SK-N-SH (cell line): ENCODE measurements at regions not wholly inside any gene's neighbourhood (a gene's known extent, or its start where the extent isn't known, plus 50 kb on each side); places are given as distances from the start of the nearest gene placed in this dataset.

Experiments
- CTCF ChIA-PET: fragments of 300-600, 350-600 bp; formaldehyde crosslinking; extraction: SDS; loops from one replicate; lab custom pipeline; 2021; lab: Yijun Ruan, JAX
- POLR2A ChIA-PET: fragments of 350-600 bp; sonication (Branson Sonifier 250); formaldehyde crosslinking; extraction: SDS; loops from one replicate; lab custom pipeline; 2020; ENCODE audit warnings: antibody characterized with exemption, inconsistent platforms; lab: Yijun Ruan, JAX
- DNase-seq: peaks from one replicate; pipeline ENCODE4 v3.0.0; 2012
- H2AFZ ChIP-seq: fragments of 200-600 bp; sonication (generic); 2 replicates; pipeline ENCODE4 v1.8.1; 2016; ENCODE audit warnings: antibody characterized with exemption, mild to moderate bottlenecking, low read depth
- H3F3A ChIP-seq: fragments of 200-600 bp; sonication (generic); replicated peaks from 2 replicates; pipeline ENCODE3; 2016; ENCODE audit warnings: antibody characterized with exemption, mild to moderate bottlenecking; ENCODE audit not compliant: insufficient read depth
- H3K27ac ChIP-seq, 2 experiments: fragments of 200-500 bp in 1 of 2; fragments of 200-600 bp in 1 of 2; sonication (Bioruptor generic) in 1 of 2; sonication (generic), shearing (Covaris generic) in 1 of 2; 2 replicates each; pipeline versions ENCODE4 v1.5.1 to v1.6.1; 2014 to 2016; ENCODE audit warnings: low read depth in 2 of 2, inconsistent platforms in 1 of 2, low read length in 1 of 2, mild to moderate bottlenecking in 1 of 2, mixed read lengths in 1 of 2
- H3K27me3 ChIP-seq: fragments of 200-600 bp; sonication (generic), shearing (Covaris generic); 2 replicates; pipeline ENCODE4 v1.6.1; 2016; ENCODE audit warnings: mixed run types; ENCODE audit not compliant: insufficient read depth
- H3K36me3 ChIP-seq, 2 experiments: fragments of 200-500 bp in 1 of 2; fragments of 200-600 bp in 1 of 2; sonication (Bioruptor generic) in 1 of 2; sonication (generic) in 1 of 2; replicated peaks in 1 of 2; 2 replicates each; pipeline versions ENCODE3 to v1.5.1; 2014 to 2016; ENCODE audit warnings: low read length in 1 of 2, mild to moderate bottlenecking in 1 of 2; ENCODE audit not compliant: insufficient read depth in 2 of 2, control insufficient read depth in 1 of 2
- H3K4me1 ChIP-seq, 2 experiments: fragments of 200-500 bp in 1 of 2; fragments of 200-600 bp in 1 of 2; sonication (Bioruptor generic) in 1 of 2; sonication (generic), shearing (Covaris generic) in 1 of 2; 2 replicates each; pipeline versions ENCODE4 v1.5.1 to v1.6.1; 2014 to 2016; ENCODE audit warnings: low read depth in 1 of 2, low read length in 1 of 2, mixed run types in 1 of 2; ENCODE audit not compliant: insufficient read depth in 2 of 2, control insufficient read depth in 1 of 2
- H3K4me2 ChIP-seq: fragments of 200-600 bp; sonication (generic), shearing (Covaris generic); 2 replicates; pipeline ENCODE4 v1.6.1; 2017; ENCODE audit warnings: mixed run types
- H3K4me3 ChIP-seq, 2 experiments: fragments of 200-500 bp in 1 of 2; fragments of 200-600 bp in 1 of 2; sonication (Bioruptor generic) in 1 of 2; sonication (generic), shearing (Covaris generic) in 1 of 2; 2 replicates each; pipeline versions ENCODE4 v1.5.1 to v1.8.1; 2014 to 2016; ENCODE audit warnings: low read depth in 2 of 2, inconsistent platforms in 1 of 2, low read length in 1 of 2, mild to moderate bottlenecking in 1 of 2, mixed read lengths in 1 of 2, moderate library complexity in 1 of 2
- H3K79me2 ChIP-seq: fragments of 200-600 bp; sonication (generic); 2 replicates; pipeline ENCODE4 v1.8.1; 2017; ENCODE audit warnings: mild to moderate bottlenecking; ENCODE audit not compliant: insufficient read depth
- H3K9ac ChIP-seq: fragments of 200-600 bp; sonication (generic); 2 replicates; pipeline ENCODE4 v1.6.1; 2017; ENCODE audit warnings: mixed run types
- H3K9me2 ChIP-seq: fragments of 200-600 bp; sonication (generic); 2 replicates; pipeline ENCODE4 v1.6.1; 2017; ENCODE audit warnings: mixed run types
- H3K9me3 ChIP-seq: fragments of 200-600 bp; sonication (generic); 2 replicates; pipeline ENCODE4 v1.6.1; 2017; ENCODE audit warnings: mixed run types, mild to moderate bottlenecking, moderate library complexity
- H4K20me1 ChIP-seq: fragments of 200-600 bp; sonication (generic); 2 replicates; pipeline ENCODE4 v1.6.1; 2017; ENCODE audit warnings: mild to moderate bottlenecking, mixed run types; ENCODE audit not compliant: insufficient read depth
- CTCF ChIP-seq: fragments of 200-600 bp; sonication (generic); IDR thresholded peaks from 2 replicates; pipeline ENCODE4 v1.6.1; 2017; ENCODE audit warnings: antibody characterized with exemption, mild to moderate bottlenecking, moderate library complexity
- ELF1 ChIP-seq: IDR thresholded peaks from 2 replicates; pipeline ENCODE4 v1.4.0; 2012
- FOXJ3 ChIP-seq: sonication (generic); formaldehyde crosslinking; IDR thresholded peaks from 2 replicates; pipeline ENCODE4 v1.5.1; 2020; ENCODE audit warnings: mild to moderate bottlenecking, missing genetic modification reagents
- FOXM1 ChIP-seq: IDR thresholded peaks from 2 replicates; pipeline ENCODE4 v1.4.0; 2012; ENCODE audit warnings: low read depth, mild to moderate bottlenecking
- NRF1 ChIP-seq: IDR thresholded peaks from 2 replicates; pipeline ENCODE4 v1.6.1; 2012; ENCODE audit warnings: low read depth, mild to moderate bottlenecking, low read length
- PBX3 ChIP-seq: IDR thresholded peaks from 2 replicates; pipeline ENCODE4; 2012
- POLR2AphosphoS5 ChIP-seq: IDR thresholded peaks from 2 replicates; pipeline ENCODE4 v1.6.1; 2012; ENCODE audit warnings: low read depth, low read length
- RAD21 ChIP-seq: IDR thresholded peaks from 2 replicates; pipeline ENCODE4 v1.6.1; 2012; ENCODE audit warnings: mild to moderate bottlenecking, low read length
- REST ChIP-seq: IDR thresholded peaks from 2 replicates; pipeline ENCODE4 v1.6.1; 2012; ENCODE audit warnings: mild to moderate bottlenecking, low read depth, low read length, moderate library complexity
- RFX5 ChIP-seq: IDR thresholded peaks from 2 replicates; pipeline ENCODE4 v1.6.1; 2012; ENCODE audit warnings: mild to moderate bottlenecking, improper control_type of control experiment, low read length
- RXRA ChIP-seq: IDR thresholded peaks from 2 replicates; pipeline ENCODE4 v1.4.0; 2012; ENCODE audit warnings: low read depth, mild to moderate bottlenecking, borderline replicate concordance
- SIN3A ChIP-seq: IDR thresholded peaks from 2 replicates; pipeline ENCODE4 v1.6.1; 2012; ENCODE audit warnings: low read depth, mild to moderate bottlenecking, low read length, moderate library complexity, borderline replicate concordance
- TCF12 ChIP-seq: IDR thresholded peaks from 2 replicates; pipeline ENCODE4 v1.4.0; 2012
- TEAD4 ChIP-seq: IDR thresholded peaks from 2 replicates; pipeline ENCODE4 v1.4.0; 2012; ENCODE audit warnings: mild to moderate bottlenecking, borderline replicate concordance; ENCODE audit not compliant: insufficient read depth
- USF1 ChIP-seq: IDR thresholded peaks from 2 replicates; pipeline ENCODE4 v1.4.0; 2012; ENCODE audit warnings: low read depth, borderline replicate concordance
- YY1 ChIP-seq: IDR thresholded peaks from 2 replicates; pipeline ENCODE4 v1.4.0; 2012; ENCODE audit warnings: low read depth, mild to moderate bottlenecking
- ZBTB33 ChIP-seq: IDR thresholded peaks from 2 replicates; pipeline ENCODE4 v1.4.0; 2012; ENCODE audit warnings: low read depth, borderline replicate concordance
- WGBS: methylation state at CpG from one replicate; pipeline ENCODE4 v1.1.6; 2017; ENCODE audit warnings: low lambda C conversion rate; 5-methylcytosine and 5-hydroxymethylcytosine counted together

GRCh38 chr13:64770743-64771142 lies 2459.4 kb downstream of the PCDH9 start:
- H3K9ac ChIP-seq, result no peak overlapping the region
- WGBS, result 91% methylated on average over 4 of the region's 4 CpGs
- no peaks in the 10 kb centered on the region for H3F3A ChIP-seq
- no peaks in the 10 kb centered on the region for H3K27me3 ChIP-seq
- CTCF ChIA-PET, result no interaction called here
- H3K27ac ChIP-seq, result no peak overlapping the region
- H3K4me3 ChIP-seq, result no peak overlapping the region
- H4K20me1 ChIP-seq, result no peaks in the 10 kb centered on the region
- TF ChIP-seq RFX5 (no peak), CTCF (no peak), FOXM1 (no peak), REST (no peak), SIN3A (no peak)
- no peaks in the 10 kb centered on the region for H3K79me2 ChIP-seq
- no peaks in the 10 kb centered on the region for H3K9me3 ChIP-seq
- no peaks in the 10 kb centered on the region for H3K9me2 ChIP-seq
- POLR2A ChIA-PET, result no interaction called here
- no peak overlapping the region for H3K4me2 ChIP-seq
- no peak for DNase-seq
- no peaks in the 10 kb centered on the region for H3K36me3 ChIP-seq
- H3K4me1 ChIP-seq, result no peaks in the 10 kb centered on the region
- no peak overlapping the region for H2AFZ ChIP-seq

- Histone ChIP-seq H3K4me1 (no peaks in the 10 kb centered on the region), H3K9me3 (no peaks in the 10 kb centered on the region), H3K27ac (no peak overlapping the region), H3K36me3 (no peaks in the 10 kb centered on the region), H3K9ac (no peak overlapping the region), H3K27me3 (no peaks in the 10 kb centered on the region), H4K20me1 (no peaks in the 10 kb centered on the region), H3K4me3 (no peak overlapping the region), H3F3A (no peaks in the 10 kb centered on the region), H3K79me2 (no peaks in the 10 kb centered on the region), H3K4me2 (no peak overlapping the region), H3K9me2 (no peaks in the 10 kb centered on the region), H2AFZ (no peak overlapping the region)
- no peak for DNase-seq
- WGBS, result 91% methylated on average over 2 of the region's 2 CpGs
- ChIA-PET CTCF (no interaction called here), POLR2A (no interaction called here)
- no peak for TF ChIP-seq ZBTB33
- TF ChIP-seq PBX3, result no peak
- TF ChIP-seq TCF12, result no peak
- no peak for TF ChIP-seq ELF1
- no peak for TF ChIP-seq RAD21
- TF ChIP-seq TEAD4, result no peak
- TF ChIP-seq USF1, result no peak
- no peak for TF ChIP-seq POLR2AphosphoS5
- TF ChIP-seq YY1, result no peak
- no peak for TF ChIP-seq NRF1
- no peak for TF ChIP-seq CTCF
- no peak for TF ChIP-seq RXRA
- TF ChIP-seq FOXJ3 (CRISPR knock-in tag), result no peak
Measured at GRCh38 chr13:64767054-64767453, 2463.1 kb downstream of the PCDH9 start.
